WTC11 (cell line): ENCODE measurements at regions not wholly inside any gene's neighbourhood (a gene's known extent, or its start where the extent isn't known, plus 50 kb on each side); places are given as distances from the start of the nearest gene placed in this dataset.

Experiments
- ATAC-seq: fragments of 200-7000 bp; cut with Tn5 transposase; 2 replicates; pipeline ENCODE4 v1.10.0; 2021; ENCODE audit warnings: mild to moderate bottlenecking, moderate library complexity
- CTCF ChIA-PET: fragments of 300-600 bp; sonication (Branson Sonifier 250); formaldehyde crosslinking; loops from one replicate; lab custom pipeline; 2021; ENCODE audit warnings: antibody characterized with exemption; lab: Charles Lee
- POLR2A ChIA-PET: fragments of 350-600 bp; sonication (Branson Sonifier 250); formaldehyde crosslinking; loops from one replicate; lab custom pipeline; 2021; ENCODE audit warnings: antibody characterized with exemption; lab: Charles Lee
- DNase-seq: peaks from one replicate; pipeline ENCODE4 v3.0.0; 2021; ENCODE audit warnings: low spot score
- H3K27ac Mint-ChIP-seq: 2 replicates; pipeline ENCODE4 v1.8.0; 2021; ENCODE audit warnings: mixed read lengths
- H3K27me3 Mint-ChIP-seq: 2 replicates; pipeline ENCODE4 v1.8.0; 2021; ENCODE audit warnings: low read depth, mild to moderate bottlenecking, moderate library complexity, mixed read lengths
- H3K36me3 Mint-ChIP-seq: 2 replicates; pipeline ENCODE4 v1.8.0; 2021; ENCODE audit warnings: mixed read lengths
- H3K4me1 Mint-ChIP-seq: 2 replicates; pipeline ENCODE4 v1.8.0; 2022; ENCODE audit warnings: mixed read lengths
- H3K4me3 Mint-ChIP-seq: 2 replicates; pipeline ENCODE4 v1.8.0; 2021; ENCODE audit warnings: mild to moderate bottlenecking, moderate library complexity, mixed read lengths
- H3K9me3 Mint-ChIP-seq: 2 replicates; pipeline ENCODE4 v1.8.0; 2021; ENCODE audit warnings: mixed read lengths
- ATF1 ChIP-seq: sonication (generic); formaldehyde crosslinking; IDR thresholded peaks from 2 replicates; pipeline ENCODE4 v1.8.1; 2023; ENCODE audit warnings: mild to moderate bottlenecking, moderate library complexity, missing genetic modification reagents
- CREB1 ChIP-seq: sonication (generic); formaldehyde crosslinking; IDR thresholded peaks from 2 replicates; pipeline ENCODE4 v1.8.0; 2023; ENCODE audit warnings: mild to moderate bottlenecking, missing genetic modification reagents
- CTCF ChIP-seq: fragments of 200-600 bp; IDR thresholded peaks from 2 replicates; pipeline ENCODE4 v1.8.0; 2022; ENCODE audit warnings: antibody characterized with exemption
- E2F1 ChIP-seq: sonication (generic); formaldehyde crosslinking; IDR thresholded peaks from 2 replicates; pipeline ENCODE4 v1.8.0; 2022; ENCODE audit warnings: mild to moderate bottlenecking, missing genetic modification reagents
- E2F4 ChIP-seq: sonication (generic); formaldehyde crosslinking; IDR thresholded peaks from 2 replicates; pipeline ENCODE4 v1.8.1; 2022; ENCODE audit warnings: low read depth, mild to moderate bottlenecking, moderate library complexity, missing genetic modification reagents, borderline replicate concordance
- EMX1 ChIP-seq: fragments of 250-450 bp; sonication (Bioruptor Pico); IDR thresholded peaks from 2 replicates; pipeline ENCODE4 v1.8.0; 2021; ENCODE audit warnings: mild to moderate bottlenecking
- IRF1 ChIP-seq: sonication (generic); formaldehyde crosslinking; IDR thresholded peaks from 2 replicates; pipeline ENCODE4 v1.8.0; 2023; ENCODE audit warnings: missing genetic modification reagents
- MAX ChIP-seq: sonication (generic); formaldehyde crosslinking; IDR thresholded peaks from 2 replicates; pipeline ENCODE4 v1.8.0; 2022; ENCODE audit warnings: mild to moderate bottlenecking, missing genetic modification reagents
- MYBL2 ChIP-seq: sonication (generic); formaldehyde crosslinking; IDR thresholded peaks from 2 replicates; pipeline ENCODE4 v1.8.1; 2023; ENCODE audit warnings: mild to moderate bottlenecking, moderate library complexity, missing genetic modification reagents
- NFE2L1 ChIP-seq: sonication (generic); formaldehyde crosslinking; IDR thresholded peaks from 2 replicates; pipeline ENCODE4 v1.8.1; 2023; ENCODE audit warnings: missing genetic modification reagents
- RORB ChIP-seq: fragments of 250-450 bp; sonication (Bioruptor Pico); IDR thresholded peaks from 2 replicates; pipeline ENCODE4 v1.9.0; 2021; ENCODE audit warnings: mild to moderate bottlenecking
- TEAD4 ChIP-seq: sonication (generic); formaldehyde crosslinking; IDR thresholded peaks from 2 replicates; pipeline ENCODE4 v1.8.0; 2022; ENCODE audit warnings: mild to moderate bottlenecking, missing genetic modification reagents
- TP53 ChIP-seq: sonication (generic); formaldehyde crosslinking; IDR thresholded peaks from 2 replicates; pipeline ENCODE4 v1.8.1; 2023; ENCODE audit warnings: mild to moderate bottlenecking, missing genetic modification reagents
- TF ChIP-seq, protein P1 (sequence below): sonication (generic); formaldehyde crosslinking; IDR thresholded peaks from 2 replicates; pipeline ENCODE4 v1.8.0; 2022; ENCODE audit warnings: mild to moderate bottlenecking, missing genetic modification reagents
- TF ChIP-seq, protein P2 (sequence below): sonication (generic); formaldehyde crosslinking; conservative IDR thresholded peaks from 2 replicates; pipeline ENCODE4 v1.8.1; 2022; ENCODE audit warnings: mild to moderate bottlenecking, missing genetic modification reagents
- TF ChIP-seq, protein P3 (sequence below): fragments of 250-450 bp; sonication (Bioruptor Pico); conservative IDR thresholded peaks from 2 replicates; pipeline ENCODE4 v1.9.0; 2021; ENCODE audit warnings: mild to moderate bottlenecking
- TF ChIP-seq, protein P4 (sequence below): fragments of 250-450 bp; sonication (Bioruptor Pico); IDR thresholded peaks from 2 replicates; pipeline ENCODE4 v1.9.0; 2021; ENCODE audit warnings: mild to moderate bottlenecking
- TF ChIP-seq, protein P5 (sequence below): fragments of 250-450 bp; sonication (Bioruptor Pico); IDR thresholded peaks from 2 replicates; pipeline ENCODE4 v1.9.0; 2021; ENCODE audit warnings: mild to moderate bottlenecking
- TF ChIP-seq, protein P6 (sequence below): fragments of 250-450 bp; sonication (Bioruptor Pico); IDR thresholded peaks from 2 replicates; pipeline ENCODE4 v1.8.0; 2021; ENCODE audit warnings: mild to moderate bottlenecking

GRCh38 chr10:25865267-25865666 lies 68.8 kb upstream of the MYO3A start:
- Mint-ChIP-seq H3K27ac (no peak overlapping the region), H3K36me3 (peaks cover 16% of the 10 kb centered on the region), H3K27me3 (no peaks in the 10 kb centered on the region), H3K9me3 (peaks cover 20% of the 10 kb centered on the region), H3K4me3 (no peak overlapping the region), H3K4me1 (no peaks in the 10 kb centered on the region)
- CTCF ChIA-PET = interaction anchor here (1.1 kb wide), 1 partner anchor 10 kb away, joined by 5 read pairs; no protein-coding TSS in a partner anchor
- no peak for ATAC-seq
- no peak for TF ChIP-seq MAX (CRISPR knock-in tag)
- TF ChIP-seq TP53 (CRISPR knock-in tag) = no peak
- TF ChIP-seq E2F1 (CRISPR knock-in tag) = no peak
- no peak for TF ChIP-seq ATF1 (CRISPR knock-in tag)
- TF ChIP-seq, protein P1, sequence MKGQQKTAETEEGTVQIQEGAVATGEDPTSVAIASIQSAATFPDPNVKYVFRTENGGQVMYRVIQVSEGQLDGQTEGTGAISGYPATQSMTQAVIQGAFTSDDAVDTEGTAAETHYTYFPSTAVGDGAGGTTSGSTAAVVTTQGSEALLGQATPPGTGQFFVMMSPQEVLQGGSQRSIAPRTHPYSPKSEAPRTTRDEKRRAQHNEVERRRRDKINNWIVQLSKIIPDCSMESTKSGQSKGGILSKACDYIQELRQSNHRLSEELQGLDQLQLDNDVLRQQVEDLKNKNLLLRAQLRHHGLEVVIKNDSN (CRISPR knock-in tag) = no peak
- no peak for TF ChIP-seq CTCF
- no peak for TF ChIP-seq TEAD4 (CRISPR knock-in tag)
- TF ChIP-seq, protein P2, sequence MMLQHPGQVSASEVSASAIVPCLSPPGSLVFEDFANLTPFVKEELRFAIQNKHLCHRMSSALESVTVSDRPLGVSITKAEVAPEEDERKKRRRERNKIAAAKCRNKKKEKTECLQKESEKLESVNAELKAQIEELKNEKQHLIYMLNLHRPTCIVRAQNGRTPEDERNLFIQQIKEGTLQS (CRISPR knock-in tag) = no peak
- TF ChIP-seq IRF1 (CRISPR knock-in tag) = no peak
- TF ChIP-seq E2F4 = no peak
- no peak for TF ChIP-seq EMX1 (CRISPR knock-in tag)
- TF ChIP-seq, protein P3, sequence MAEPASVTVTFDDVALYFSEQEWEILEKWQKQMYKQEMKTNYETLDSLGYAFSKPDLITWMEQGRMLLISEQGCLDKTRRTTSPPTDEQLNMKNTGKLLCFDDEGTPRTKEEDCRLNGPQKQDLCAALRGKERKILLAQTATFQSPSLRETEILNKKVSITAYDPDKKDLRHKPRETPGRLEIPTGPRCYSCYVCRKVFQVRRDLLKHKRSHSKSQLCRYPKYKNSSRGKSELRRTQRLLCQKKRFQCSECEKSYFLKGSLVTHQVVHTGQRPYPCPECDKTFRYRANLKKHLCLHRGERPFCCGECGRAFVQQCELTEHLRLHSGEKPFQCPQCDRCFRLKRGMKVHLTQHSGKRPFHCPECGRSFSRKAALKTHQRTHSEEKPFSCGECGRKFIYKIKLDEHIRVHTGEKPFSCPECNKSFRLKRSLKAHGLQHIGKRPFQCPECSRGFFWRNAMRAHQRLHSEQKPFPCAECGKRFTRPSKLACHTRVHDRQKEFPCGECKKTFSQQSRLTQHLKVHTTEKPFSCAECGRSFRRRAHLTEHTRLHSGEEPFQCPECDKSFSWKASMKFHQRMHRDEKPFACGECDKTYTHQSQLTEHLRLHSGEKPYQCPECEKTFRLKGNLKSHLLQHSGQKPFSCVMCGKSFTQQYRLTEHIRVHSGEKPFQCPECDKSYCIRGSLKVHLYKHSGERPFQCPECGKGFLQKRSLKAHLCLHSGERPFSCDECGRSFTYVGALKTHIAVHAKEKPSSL (CRISPR knock-in tag) = no peak
- TF ChIP-seq RORB (CRISPR knock-in tag) = no peak
- no peak for TF ChIP-seq NFE2L1 (CRISPR knock-in tag)
- no peak for TF ChIP-seq CREB1 (CRISPR knock-in tag)
- TF ChIP-seq, protein P4, sequence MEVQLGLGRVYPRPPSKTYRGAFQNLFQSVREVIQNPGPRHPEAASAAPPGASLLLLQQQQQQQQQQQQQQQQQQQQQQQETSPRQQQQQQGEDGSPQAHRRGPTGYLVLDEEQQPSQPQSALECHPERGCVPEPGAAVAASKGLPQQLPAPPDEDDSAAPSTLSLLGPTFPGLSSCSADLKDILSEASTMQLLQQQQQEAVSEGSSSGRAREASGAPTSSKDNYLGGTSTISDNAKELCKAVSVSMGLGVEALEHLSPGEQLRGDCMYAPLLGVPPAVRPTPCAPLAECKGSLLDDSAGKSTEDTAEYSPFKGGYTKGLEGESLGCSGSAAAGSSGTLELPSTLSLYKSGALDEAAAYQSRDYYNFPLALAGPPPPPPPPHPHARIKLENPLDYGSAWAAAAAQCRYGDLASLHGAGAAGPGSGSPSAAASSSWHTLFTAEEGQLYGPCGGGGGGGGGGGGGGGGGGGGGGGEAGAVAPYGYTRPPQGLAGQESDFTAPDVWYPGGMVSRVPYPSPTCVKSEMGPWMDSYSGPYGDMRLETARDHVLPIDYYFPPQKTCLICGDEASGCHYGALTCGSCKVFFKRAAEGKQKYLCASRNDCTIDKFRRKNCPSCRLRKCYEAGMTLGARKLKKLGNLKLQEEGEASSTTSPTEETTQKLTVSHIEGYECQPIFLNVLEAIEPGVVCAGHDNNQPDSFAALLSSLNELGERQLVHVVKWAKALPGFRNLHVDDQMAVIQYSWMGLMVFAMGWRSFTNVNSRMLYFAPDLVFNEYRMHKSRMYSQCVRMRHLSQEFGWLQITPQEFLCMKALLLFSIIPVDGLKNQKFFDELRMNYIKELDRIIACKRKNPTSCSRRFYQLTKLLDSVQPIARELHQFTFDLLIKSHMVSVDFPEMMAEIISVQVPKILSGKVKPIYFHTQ = no peak
- TF ChIP-seq, protein P5, sequence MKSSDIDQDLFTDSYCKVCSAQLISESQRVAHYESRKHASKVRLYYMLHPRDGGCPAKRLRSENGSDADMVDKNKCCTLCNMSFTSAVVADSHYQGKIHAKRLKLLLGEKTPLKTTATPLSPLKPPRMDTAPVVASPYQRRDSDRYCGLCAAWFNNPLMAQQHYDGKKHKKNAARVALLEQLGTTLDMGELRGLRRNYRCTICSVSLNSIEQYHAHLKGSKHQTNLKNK (CRISPR knock-in tag) = no peak
- TF ChIP-seq, protein P6, sequence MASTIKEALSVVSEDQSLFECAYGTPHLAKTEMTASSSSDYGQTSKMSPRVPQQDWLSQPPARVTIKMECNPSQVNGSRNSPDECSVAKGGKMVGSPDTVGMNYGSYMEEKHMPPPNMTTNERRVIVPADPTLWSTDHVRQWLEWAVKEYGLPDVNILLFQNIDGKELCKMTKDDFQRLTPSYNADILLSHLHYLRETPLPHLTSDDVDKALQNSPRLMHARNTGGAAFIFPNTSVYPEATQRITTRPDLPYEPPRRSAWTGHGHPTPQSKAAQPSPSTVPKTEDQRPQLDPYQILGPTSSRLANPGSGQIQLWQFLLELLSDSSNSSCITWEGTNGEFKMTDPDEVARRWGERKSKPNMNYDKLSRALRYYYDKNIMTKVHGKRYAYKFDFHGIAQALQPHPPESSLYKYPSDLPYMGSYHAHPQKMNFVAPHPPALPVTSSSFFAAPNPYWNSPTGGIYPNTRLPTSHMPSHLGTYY (CRISPR knock-in tag) = no peak
- TF ChIP-seq MYBL2 (CRISPR knock-in tag) = no peak
- POLR2A ChIA-PET = no interaction called here
- no peak for DNase-seq
